Peyer's patch (tissue), 4 donors: ENCODE measurements at regions not wholly inside any gene's neighbourhood (a gene's known extent, or its start where the extent isn't known, plus 50 kb on each side); places are given as distances from the start of the nearest gene placed in this dataset.

ENCODE experiments used
- DNase-seq, 3 donors: peaks; one replicate each; pipeline ENCODE4 v3.0.0-alpha.2; 2017 to 2019
- H3K27ac ChIP-seq, 4 donors: fragments of 200-600 bp; sonication (generic); one replicate each; pipeline ENCODE4 v1.5.1; 2016 to 2019
- H3K27me3 ChIP-seq, 2 donors: fragments of 200-600 bp; sonication (generic); one replicate each; pipeline ENCODE4 v1.5.1; 2019
- H3K36me3 ChIP-seq, 3 donors: fragments of 200-600 bp; sonication (generic); one replicate each; pipeline ENCODE4 v1.5.1; 2016 to 2019
- H3K4me1 ChIP-seq, 4 donors: fragments of 200-600 bp; sonication (generic); one replicate each; pipeline ENCODE4 v1.5.1; 2016 to 2019
- H3K4me3 ChIP-seq, 4 donors: fragments of 200-600 bp; sonication (generic); 1 replicate in 3 of 4; 2 replicates in 1 of 4; pipeline ENCODE4 v1.5.1; 2016 to 2019; ENCODE audit warnings: mild to moderate bottlenecking in 1 of 4
- H3K9me3 ChIP-seq, 4 donors: fragments of 200-600 bp; sonication (generic); one replicate each; pipeline ENCODE4 v1.5.1; 2016 to 2019; ENCODE audit warnings: mild to moderate bottlenecking in 1 of 4
- CTCF ChIP-seq, 6 experiments: fragments of 450-650 bp in 4 of 6; fragments of 200-600 bp in 2 of 6; sonication (generic) in 1 of 6; IDR thresholded peaks; one replicate each; pipeline ENCODE4 v1.5.1; 2017 to 2019; ENCODE audit warnings: antibody characterized with exemption in 6 of 6, mild to moderate bottlenecking in 3 of 6, moderate library complexity in 1 of 6
- POLR2A ChIP-seq, 2 donors: fragments of 450-650 bp; IDR thresholded peaks; one replicate each; pipeline ENCODE4 v1.5.1; 2017; ENCODE audit warnings: antibody characterized with exemption in 2 of 2, mild to moderate bottlenecking in 2 of 2, moderate library complexity in 2 of 2

- Histone ChIP-seq H3K27ac (no peak overlapping the region), H3K4me1 (no peaks in the 10 kb centered on the region), H3K4me3 (no peak overlapping the region), H3K9me3 (no peaks in the 10 kb centered on the region), H3K27me3 (no peaks in the 10 kb centered on the region), H3K36me3 (no peaks in the 10 kb centered on the region)
- no peak for DNase-seq
- TF ChIP-seq POLR2A (IDR thresholded peaks at IDR 0.05) (no peak), CTCF (IDR thresholded peaks at IDR 0.05) (no peak)
Observed at GRCh38 chr2:142599504-142599903, 278.0 kb upstream of the KYNU start.

- Histone ChIP-seq H3K27me3 (no peaks in the 10 kb centered on the region), H3K4me3 (no peak overlapping the region), H3K4me1 (no peaks in the 10 kb centered on the region), H3K9me3 (no peaks in the 10 kb centered on the region), H3K27ac (no peak overlapping the region), H3K36me3 (no peaks in the 10 kb centered on the region)
- DNase-seq = no peak
- no peak for TF ChIP-seq POLR2A (IDR thresholded peaks at IDR 0.05)
- no peak for TF ChIP-seq CTCF (IDR thresholded peaks at IDR 0.05)
Observed at GRCh38 chr2:142598846-142599245, 278.6 kb upstream of the KYNU start.

- Histone ChIP-seq H3K36me3 (no peaks in the 10 kb centered on the region), H3K27me3 (no peaks in the 10 kb centered on the region), H3K4me1 (no peaks in the 10 kb centered on the region), H3K4me3 (no peak overlapping the region), H3K27ac (no peak overlapping the region), H3K9me3 (no peaks in the 10 kb centered on the region)
- DNase-seq = no peak
- no peak for TF ChIP-seq CTCF (IDR thresholded peaks at IDR 0.05)
- no peak for TF ChIP-seq POLR2A (IDR thresholded peaks at IDR 0.05)
Observed at GRCh38 chr2:142596334-142597088, 281.0 kb upstream of the KYNU start.

- Histone ChIP-seq H3K36me3 (no peaks in the 10 kb centered on the region), H3K4me1 (no peaks in the 10 kb centered on the region), H3K27ac (no peak overlapping the region), H3K27me3 (no peaks in the 10 kb centered on the region), H3K9me3 (no peaks in the 10 kb centered on the region), H3K4me3 (no peak overlapping the region)
- DNase-seq = no peak
- no peak for TF ChIP-seq POLR2A (IDR thresholded peaks at IDR 0.05)
- TF ChIP-seq CTCF (IDR thresholded peaks at IDR 0.05) = no peak
Observed at GRCh38 chr2:142594935-142595334, 282.5 kb upstream of the KYNU start.

GRCh38 chr2:142592171-142592570 lies 285.3 kb upstream of the KYNU start:
- Histone ChIP-seq H3K9me3 (no peaks in the 10 kb centered on the region), H3K4me1 (no peaks in the 10 kb centered on the region), H3K4me3 (no peak overlapping the region), H3K27ac (no peak overlapping the region), H3K27me3 (no peaks in the 10 kb centered on the region), H3K36me3 (no peaks in the 10 kb centered on the region)
- TF ChIP-seq POLR2A (IDR thresholded peaks at IDR 0.05) = no peak
- no peak for TF ChIP-seq CTCF (IDR thresholded peaks at IDR 0.05)
- no peak for DNase-seq

- H3K4me1 ChIP-seq = no peaks in the 10 kb centered on the region
- no peaks in the 10 kb centered on the region for H3K9me3 ChIP-seq
- no peak for DNase-seq
- H3K36me3 ChIP-seq = no peaks in the 10 kb centered on the region
- no peak overlapping the region for H3K4me3 ChIP-seq
- H3K27me3 ChIP-seq = no peaks in the 10 kb centered on the region
- no peak overlapping the region for H3K27ac ChIP-seq
- TF ChIP-seq CTCF (IDR thresholded peaks at IDR 0.05) (no peak), POLR2A (IDR thresholded peaks at IDR 0.05) (no peak)
Observed at GRCh38 chr2:142591420-142591819, 286.0 kb upstream of the KYNU start.
